ENCODE measurements at regions not wholly inside any gene's neighbourhood (a gene's known extent, or its start where the extent isn't known, plus 50 kb on each side); places are given as distances from the start of the nearest gene placed in this dataset.

DNA sequence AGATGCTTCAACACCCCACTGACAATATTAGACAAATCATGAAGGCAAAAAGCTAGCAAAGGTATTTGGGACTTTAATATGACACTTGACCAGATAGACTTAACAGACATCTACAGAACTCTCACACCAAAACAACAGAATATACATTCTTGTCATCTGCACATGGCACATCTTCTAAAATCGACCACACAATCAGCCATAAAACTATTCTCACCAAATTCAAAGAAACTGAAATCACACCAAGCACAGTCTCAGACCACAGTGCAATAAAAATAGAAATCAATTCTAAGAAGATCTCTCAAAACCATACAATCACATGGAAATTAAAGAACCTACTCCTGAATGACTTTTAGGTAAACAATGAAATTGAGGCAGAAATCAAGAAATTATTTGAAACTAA lies 340.8 kb downstream of the PPP1R2C start:
- H3K4me3 Mint-ChIP-seq (ENCODE audit: low read depth) = no peak overlapping the region
- DNase-seq (ENCODE audit: low spot score, unreplicated experiment) = no peak
- no peaks in the 10 kb centered on the region for H3K27me3 Mint-ChIP-seq
- no peaks in the 10 kb centered on the region for H3K36me3 Mint-ChIP-seq (ENCODE audit: insufficient read depth)
- H3K9me3 Mint-ChIP-seq (ENCODE audit: low read depth) = peaks cover 35% of the 10 kb centered on the region
- TF ChIP-seq, protein P1, sequence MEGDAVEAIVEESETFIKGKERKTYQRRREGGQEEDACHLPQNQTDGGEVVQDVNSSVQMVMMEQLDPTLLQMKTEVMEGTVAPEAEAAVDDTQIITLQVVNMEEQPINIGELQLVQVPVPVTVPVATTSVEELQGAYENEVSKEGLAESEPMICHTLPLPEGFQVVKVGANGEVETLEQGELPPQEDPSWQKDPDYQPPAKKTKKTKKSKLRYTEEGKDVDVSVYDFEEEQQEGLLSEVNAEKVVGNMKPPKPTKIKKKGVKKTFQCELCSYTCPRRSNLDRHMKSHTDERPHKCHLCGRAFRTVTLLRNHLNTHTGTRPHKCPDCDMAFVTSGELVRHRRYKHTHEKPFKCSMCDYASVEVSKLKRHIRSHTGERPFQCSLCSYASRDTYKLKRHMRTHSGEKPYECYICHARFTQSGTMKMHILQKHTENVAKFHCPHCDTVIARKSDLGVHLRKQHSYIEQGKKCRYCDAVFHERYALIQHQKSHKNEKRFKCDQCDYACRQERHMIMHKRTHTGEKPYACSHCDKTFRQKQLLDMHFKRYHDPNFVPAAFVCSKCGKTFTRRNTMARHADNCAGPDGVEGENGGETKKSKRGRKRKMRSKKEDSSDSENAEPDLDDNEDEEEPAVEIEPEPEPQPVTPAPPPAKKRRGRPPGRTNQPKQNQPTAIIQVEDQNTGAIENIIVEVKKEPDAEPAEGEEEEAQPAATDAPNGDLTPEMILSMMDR (IDR thresholded peaks at IDR 0.05; ENCODE audit: unreplicated experiment) = no peak
- H3K4me1 Mint-ChIP-seq (ENCODE audit: low read depth) = peaks cover 1% of the 10 kb centered on the region
- no peak overlapping the region for H3K27ac Mint-ChIP-seq

DNA sequence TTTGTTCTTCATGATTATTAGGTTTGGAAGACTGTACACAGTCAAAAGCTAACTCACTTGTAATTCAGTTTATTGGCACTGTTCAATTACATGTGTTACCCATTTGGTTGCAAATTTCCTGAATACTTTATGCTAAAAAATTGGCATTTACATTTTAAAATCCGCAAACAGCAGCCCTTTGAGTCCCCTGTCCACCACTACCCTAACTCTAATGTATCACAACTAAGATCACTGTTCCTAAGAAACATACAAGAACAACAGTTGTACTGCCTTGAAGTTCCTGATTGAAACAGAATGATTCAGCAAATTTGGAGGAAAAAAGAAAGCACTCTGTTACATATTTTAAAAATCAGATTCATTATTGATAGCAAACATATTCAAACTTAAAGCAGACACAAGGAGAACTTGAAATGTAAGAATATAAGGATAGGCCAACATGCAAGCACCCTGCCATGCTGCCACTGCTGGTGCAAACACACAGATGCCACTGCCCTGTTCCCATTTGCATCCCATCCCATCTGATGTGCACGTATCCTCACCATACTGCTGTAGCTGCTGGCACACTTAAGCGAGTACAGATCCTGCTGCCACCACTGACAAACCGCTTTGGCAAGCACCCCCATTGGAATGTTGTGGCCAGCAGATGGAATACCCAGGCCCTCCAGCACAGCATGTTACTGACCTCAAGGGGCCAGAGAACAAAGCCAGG lies 343.4 kb downstream of the PPP1R2C start:
- TF ChIP-seq, protein P1 (IDR thresholded peaks at IDR 0.05; ENCODE audit: unreplicated experiment) = no peak
- no peaks in the 10 kb centered on the region for H3K36me3 Mint-ChIP-seq (ENCODE audit: insufficient read depth)
- H3K9me3 Mint-ChIP-seq (ENCODE audit: low read depth) = peaks cover 31% of the 10 kb centered on the region
- H3K27ac Mint-ChIP-seq = no peak overlapping the region
- DNase-seq (ENCODE audit: low spot score, unreplicated experiment) = no peak
- H3K27me3 Mint-ChIP-seq = no peaks in the 10 kb centered on the region
- no peak overlapping the region for H3K4me3 Mint-ChIP-seq (ENCODE audit: low read depth)
- peaks cover 7% of the 10 kb centered on the region for H3K4me1 Mint-ChIP-seq (ENCODE audit: low read depth)

DNA sequence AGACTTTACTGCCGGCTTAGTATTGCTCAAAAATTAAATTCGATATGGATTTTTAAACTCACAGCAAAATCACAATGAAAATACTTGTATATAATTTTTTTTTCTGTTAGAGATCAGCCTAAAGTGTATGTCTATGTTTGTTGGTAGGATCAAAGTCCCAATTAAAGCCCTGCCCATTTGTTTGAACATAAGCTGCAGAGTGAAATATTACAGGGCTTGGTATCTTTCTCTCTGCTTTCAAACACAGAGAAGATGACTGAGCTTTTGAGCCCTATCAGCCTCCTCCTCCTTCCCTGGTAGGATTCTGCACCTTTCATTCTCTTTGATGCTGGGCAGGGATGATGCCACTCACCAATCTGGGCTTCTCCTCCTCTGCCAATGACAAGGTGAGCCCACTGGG lies 345.4 kb downstream of the PPP1R2C start:
- Mint-ChIP-seq H3K4me1 (ENCODE audit: low read depth) (peaks cover 7% of the 10 kb centered on the region), H3K4me3 (ENCODE audit: low read depth) (no peak overlapping the region), H3K9me3 (ENCODE audit: low read depth) (peaks cover 24% of the 10 kb centered on the region), H3K27ac (no peak overlapping the region), H3K36me3 (ENCODE audit: insufficient read depth) (no peaks in the 10 kb centered on the region), H3K27me3 (no peaks in the 10 kb centered on the region)
- TF ChIP-seq, protein P1 (IDR thresholded peaks at IDR 0.05; ENCODE audit: unreplicated experiment) = no peak
- DNase-seq (ENCODE audit: low spot score, unreplicated experiment) = no peak

DNA sequence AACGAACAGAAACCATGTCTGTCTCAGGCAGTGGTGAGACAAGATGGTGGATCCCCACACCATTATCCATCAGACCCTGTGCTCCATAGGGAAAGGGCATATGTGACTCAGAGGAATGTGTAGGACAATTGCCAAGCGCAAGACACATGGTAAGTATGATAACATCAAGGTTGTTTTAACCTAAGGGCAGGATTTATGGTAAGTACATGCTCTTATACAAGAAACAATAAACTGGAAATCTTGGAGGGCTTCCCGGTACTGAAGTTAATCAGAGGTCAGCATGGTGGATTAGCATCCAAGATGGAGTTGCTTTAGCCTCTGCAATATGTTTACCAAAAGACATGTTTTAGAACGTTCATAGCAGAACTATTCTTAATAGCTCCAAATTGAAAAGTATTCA lies 355.0 kb downstream of the PPP1R2C start:
- H3K4me1 Mint-ChIP-seq (ENCODE audit: low read depth) = peaks cover 8% of the 10 kb centered on the region
- no peak overlapping the region for H3K27ac Mint-ChIP-seq
- no peak overlapping the region for H3K4me3 Mint-ChIP-seq (ENCODE audit: low read depth)
- no peaks in the 10 kb centered on the region for H3K36me3 Mint-ChIP-seq (ENCODE audit: insufficient read depth)
- H3K27me3 Mint-ChIP-seq = no peaks in the 10 kb centered on the region
- no peak for DNase-seq (ENCODE audit: low spot score, unreplicated experiment)
- TF ChIP-seq, protein P1 (IDR thresholded peaks at IDR 0.05; ENCODE audit: unreplicated experiment) = no peak
- H3K9me3 Mint-ChIP-seq (ENCODE audit: low read depth) = peaks cover 18% of the 10 kb centered on the region

DNA sequence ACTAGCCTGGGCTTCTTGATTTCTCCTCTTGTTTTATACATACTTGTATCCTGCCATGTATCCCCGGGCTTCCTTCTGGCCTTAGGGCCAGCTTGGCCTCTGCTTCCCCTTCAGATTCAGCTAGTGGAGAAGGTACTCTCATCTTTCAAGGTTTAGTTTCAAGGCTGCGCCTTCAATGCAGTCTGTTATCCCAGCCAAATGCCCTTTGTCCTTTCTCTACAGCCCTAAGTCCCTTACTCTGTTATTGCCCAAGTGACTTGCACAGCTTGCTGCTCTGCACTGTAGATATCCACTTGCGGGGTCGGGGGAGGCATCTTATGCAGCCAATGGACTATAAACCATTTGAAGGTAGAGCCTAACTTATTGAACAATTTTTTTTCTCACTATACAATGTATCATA lies 357.5 kb downstream of the PPP1R2C start:
- DNase-seq (ENCODE audit: low spot score, unreplicated experiment) = no peak
- Mint-ChIP-seq H3K27me3 (no peaks in the 10 kb centered on the region), H3K36me3 (ENCODE audit: insufficient read depth) (no peaks in the 10 kb centered on the region), H3K27ac (no peak overlapping the region), H3K9me3 (ENCODE audit: low read depth) (peaks cover 18% of the 10 kb centered on the region), H3K4me1 (ENCODE audit: low read depth) (peaks cover 8% of the 10 kb centered on the region), H3K4me3 (ENCODE audit: low read depth) (no peak overlapping the region)
- TF ChIP-seq, protein P1 (IDR thresholded peaks at IDR 0.05; ENCODE audit: unreplicated experiment) = no peak
